Stimulated activated CD8-positive, alpha-beta memory T cell treated with anti-CD3 and anti-CD28 coated beads, Interleukin-2, amount 100 ng/mL, for 1 hour (primary cell): ENCODE measurements at regions not wholly inside any gene's neighbourhood (a gene's known extent, or its start where the extent isn't known, plus 50 kb on each side); places are given as distances from the start of the nearest gene placed in this dataset.
"Not testable (repeated sequence)": the region's sequence is repeated elsewhere in the genome, so short reads cannot be mapped to it uniquely, and the experiment has no call there.

Experiments
- DNase-seq, 2 donors: peaks; one replicate each; pipeline ENCODE4 v3.0.0-alpha.2; 2020; ENCODE audit warnings: low read depth in 2 of 2

DNA sequence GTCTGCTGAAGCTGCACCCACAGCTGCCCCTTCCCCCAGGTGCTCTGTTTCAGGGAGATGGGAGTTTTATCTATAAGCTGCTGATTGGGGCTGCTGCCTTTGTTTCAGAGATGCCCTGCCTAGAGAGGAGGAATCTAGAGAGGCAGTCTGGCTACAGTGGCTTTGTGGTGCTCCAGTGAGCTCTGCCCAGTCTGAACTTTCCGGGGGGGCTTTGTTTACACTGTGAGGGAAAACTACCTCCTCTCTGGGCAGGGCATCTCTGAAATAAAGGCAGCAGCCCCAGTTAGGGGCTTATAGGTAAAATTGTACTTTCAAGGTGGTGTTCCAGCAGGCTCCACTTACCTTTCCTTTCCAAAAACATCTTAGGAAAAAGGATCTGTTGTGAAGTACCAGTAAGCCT is 242.2 kb downstream of the SPRY1 start:
- no peak for DNase-seq

DNA sequence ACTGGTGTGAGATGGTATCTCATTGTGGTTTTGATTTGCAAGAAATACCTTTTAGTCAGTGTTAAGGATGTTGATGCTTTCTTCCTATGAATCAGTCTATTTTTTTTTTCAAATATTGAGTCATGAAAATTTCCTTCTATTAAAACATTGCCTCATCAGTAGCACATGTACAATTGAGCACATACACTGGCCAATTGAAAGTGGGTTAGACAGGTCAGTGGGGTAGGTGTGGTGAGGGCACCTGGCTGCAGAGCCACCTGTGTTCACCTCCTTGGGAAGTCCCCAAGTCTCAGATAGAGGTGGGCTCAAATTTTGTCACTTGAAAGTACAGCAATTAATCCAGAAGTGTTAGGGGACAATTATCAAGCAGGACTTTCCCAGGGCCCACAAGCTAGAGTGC is 243.7 kb downstream of the SPRY1 start:
- DNase-seq = no peak

- no peak for DNase-seq
These were observed 244.2 kb downstream of the SPRY1 start for GRCh38 chr4:123640824-123641223.

DNA sequence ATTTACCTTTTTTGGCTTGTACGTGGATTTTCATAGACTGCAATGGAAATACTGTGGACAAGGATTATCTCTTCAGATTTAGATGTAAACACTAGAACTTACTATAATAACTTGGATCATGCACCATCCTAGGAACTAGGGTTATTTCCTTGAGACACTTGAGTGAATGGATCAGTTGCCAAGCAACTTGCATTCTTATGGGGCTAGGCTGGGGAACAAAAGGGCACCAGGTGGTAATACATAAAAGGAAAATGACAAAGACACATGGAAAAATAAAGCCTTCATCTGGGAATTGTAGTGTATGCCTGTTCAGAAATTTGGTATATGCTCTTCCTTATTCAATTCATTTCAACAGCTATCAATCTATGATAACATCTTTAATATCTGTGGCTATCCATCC is 247.1 kb downstream of the SPRY1 start:
- DNase-seq = no peak

- DNase-seq = no peak
These were observed 252.7 kb downstream of the SPRY1 start for GRCh38 chr4:123649250-123649644.

GRCh38 chr4:123649645-123650391 is 253.2 kb downstream of the SPRY1 start:
- DNase-seq = no peak

GRCh38 chr4:123651066-123651465 is 254.5 kb downstream of the SPRY1 start:
- DNase-seq = no peak

DNA sequence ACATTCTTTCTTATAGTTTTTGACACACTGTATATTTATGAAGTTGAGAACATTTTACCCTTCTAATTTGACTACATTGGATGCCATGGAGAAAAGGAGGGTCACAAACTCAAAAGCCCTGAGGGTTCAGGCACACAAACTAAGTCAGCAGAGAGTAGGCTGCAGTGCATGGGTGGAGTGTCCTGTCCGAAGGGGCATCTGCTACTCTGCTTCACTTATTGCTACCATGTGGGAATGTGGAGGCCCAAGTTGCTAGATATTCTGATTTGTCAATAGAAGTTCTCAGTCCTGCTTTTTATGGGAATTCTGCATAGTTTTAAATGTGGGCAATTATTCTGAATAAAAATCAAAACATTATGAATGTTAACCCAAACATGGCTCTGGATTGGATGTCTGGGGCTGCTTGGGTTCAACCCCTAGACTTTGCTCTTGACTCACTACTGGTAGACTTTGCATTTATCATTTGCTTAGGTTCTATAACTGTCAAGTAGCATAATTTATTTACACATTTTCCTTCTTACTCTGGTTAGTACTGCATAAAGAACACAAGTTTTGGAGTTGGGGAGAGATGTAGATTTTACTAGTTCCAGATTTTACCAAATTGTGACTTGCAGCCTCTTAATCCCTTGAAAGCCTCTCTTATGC is 255.1 kb downstream of the SPRY1 start:
- DNase-seq = no peak

DNA sequence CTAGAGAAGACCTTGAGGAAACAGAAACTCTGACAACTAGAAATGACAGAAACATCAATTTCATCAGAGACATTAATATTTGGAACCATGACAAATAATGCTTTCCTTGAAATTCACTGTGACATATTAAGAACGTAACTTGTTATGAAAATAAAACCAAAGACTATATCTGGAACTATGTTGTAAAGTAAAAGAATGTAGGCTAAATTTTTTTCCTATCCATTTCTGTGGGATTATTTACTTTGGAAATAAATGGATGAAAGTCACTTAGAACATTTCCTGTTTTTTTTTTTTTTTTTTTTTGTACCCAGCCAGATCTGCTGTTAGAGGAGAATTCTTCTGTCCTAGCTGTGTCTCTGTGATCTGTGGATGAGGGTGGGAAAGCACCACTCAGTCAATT is 255.9 kb downstream of the SPRY1 start:
- DNase-seq = no peak

DNA sequence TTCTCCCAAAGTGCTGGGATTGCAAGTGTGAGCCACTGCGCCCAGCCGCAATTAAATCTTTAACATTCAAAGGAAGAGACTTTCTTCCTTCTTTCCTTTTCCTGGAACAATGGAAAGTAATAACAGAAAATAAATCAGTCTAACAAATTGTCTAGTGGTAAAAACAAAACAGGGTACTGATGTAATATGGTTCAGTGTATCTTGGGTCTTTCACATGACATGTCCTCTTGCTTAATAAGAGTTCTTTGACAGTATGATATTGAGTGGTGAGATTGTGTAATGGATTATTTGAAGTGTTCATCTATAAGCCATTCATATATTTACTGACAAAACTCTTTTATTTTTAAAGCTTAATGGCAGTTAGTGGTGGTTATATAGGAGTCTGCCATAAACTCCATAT is 256.6 kb downstream of the SPRY1 start:
- no peak for DNase-seq

DNA sequence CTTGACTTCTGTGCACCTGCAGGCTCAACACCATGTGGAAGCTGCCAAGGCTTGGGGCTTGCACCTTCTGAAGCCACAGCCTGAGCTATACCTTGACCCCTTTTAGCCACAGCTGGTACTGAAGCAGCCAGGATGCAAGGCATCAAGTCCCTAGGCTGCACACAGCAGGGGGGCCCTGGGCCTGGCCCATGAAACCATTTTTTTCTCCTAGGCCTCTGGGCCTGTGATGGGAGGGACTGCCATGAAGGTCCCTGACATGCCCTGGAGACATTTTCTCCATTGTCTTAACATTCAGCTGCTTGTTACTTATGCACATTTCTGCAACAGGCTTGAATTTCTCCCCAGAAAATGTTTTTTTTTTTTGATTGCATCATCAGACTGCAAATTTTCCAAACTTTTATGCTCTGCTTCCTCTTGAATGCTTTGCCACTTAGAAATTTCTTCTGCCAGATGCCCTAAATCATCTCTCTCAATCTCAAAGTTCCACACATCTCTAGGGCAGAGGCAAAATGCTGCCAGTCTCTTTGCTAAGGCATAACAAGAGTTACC is 260.2 kb downstream of the SPRY1 start:
- DNase-seq = not testable (repeated sequence)

DNA sequence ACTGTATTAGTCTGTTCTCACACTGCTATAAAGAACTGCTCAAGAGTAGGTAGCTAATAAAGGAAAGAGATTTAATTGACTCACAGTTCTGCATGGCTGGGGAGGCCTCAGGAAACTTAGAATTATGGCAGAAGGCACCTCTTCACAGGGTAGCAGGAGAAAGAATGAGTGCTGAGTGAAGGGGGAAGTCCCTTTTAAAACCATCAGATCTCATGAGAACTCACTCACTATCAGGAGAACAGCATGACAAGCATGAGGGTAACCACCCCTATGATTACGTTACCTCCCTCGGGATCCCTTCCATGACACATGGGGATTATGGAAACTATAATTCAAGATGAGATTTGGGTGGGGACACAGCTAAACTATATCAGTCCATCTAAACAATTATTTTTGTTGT is 261.0 kb downstream of the SPRY1 start:
- DNase-seq = not testable (repeated sequence)

DNA sequence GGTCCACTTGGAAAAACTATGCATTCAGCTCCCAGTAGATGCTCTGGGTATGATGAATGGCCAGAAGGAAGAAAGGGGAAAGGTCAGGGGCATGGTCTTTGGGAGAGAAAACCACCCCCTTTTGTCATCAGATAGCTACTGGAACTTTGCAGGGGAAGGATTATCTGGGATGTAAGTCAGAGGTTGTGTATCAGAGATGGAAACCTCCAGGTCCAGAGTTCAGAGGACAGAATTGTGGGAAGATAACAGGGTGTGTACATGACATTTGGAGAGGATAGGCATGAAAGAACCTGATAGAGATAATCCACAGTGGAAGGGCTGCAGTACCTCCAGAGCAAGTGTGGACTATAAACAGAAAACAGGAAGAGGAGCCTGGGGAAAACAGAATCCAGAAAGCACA is 262.7 kb downstream of the SPRY1 start:
- DNase-seq = no peak

GRCh38 chr4:123659730-123660129 is 263.1 kb downstream of the SPRY1 start:
- no peak for DNase-seq

- DNase-seq = no peak
These were observed 264.6 kb downstream of the SPRY1 start for GRCh38 chr4:123661080-123661737.

DNA sequence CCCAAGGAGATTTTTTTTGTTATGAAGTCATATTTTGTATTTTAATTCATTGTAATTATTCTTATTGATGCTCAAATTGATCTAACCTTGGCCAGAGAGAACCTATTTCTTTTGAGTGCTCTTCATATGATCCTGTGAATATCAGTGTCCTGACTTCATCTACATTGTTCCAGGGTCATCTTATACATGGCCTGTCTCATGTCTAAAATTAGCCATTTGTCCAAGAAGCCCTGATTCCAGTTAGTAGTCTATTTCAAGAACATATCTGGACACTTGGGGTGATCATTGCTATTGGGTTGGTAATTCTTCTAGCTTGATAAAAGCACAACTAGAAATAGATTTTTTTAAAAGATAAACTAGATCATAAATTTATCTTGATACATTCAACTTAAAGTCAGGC is 266.2 kb downstream of the SPRY1 start:
- DNase-seq = no peak

- no peak for DNase-seq
These were observed 269.9 kb downstream of the SPRY1 start for GRCh38 chr4:123666486-123666885.

- DNase-seq = no peak
These were observed 270.9 kb downstream of the SPRY1 start for GRCh38 chr4:123667496-123667895.

- DNase-seq = no peak
These were observed 271.4 kb downstream of the SPRY1 start for GRCh38 chr4:123667991-123668390.

GRCh38 chr4:123671636-123672404 is 275.2 kb downstream of the SPRY1 start:
- DNase-seq = no peak

GRCh38 chr4:123672987-123673386 is 276.4 kb downstream of the SPRY1 start:
- no peak for DNase-seq

GRCh38 chr4:123673971-123674370 is 277.4 kb downstream of the SPRY1 start:
- no peak for DNase-seq
